Activated T-helper 1 cell treated with anti-CD3 and anti-CD28 coated beads, Interleukin-12 subunit alpha, Interleukin-12 subunit beta, Interleukin-2, Interleukin-4 antibody, amounts not matched to agents 30 ng/mL and 10 ng/mL and 1 ng/mL, durations not matched to agents 14 hours and 24 hours and 36 hours (primary cell): ENCODE measurements at regions not wholly inside any gene's neighbourhood (a gene's known extent, or its start where the extent isn't known, plus 50 kb on each side); places are given as distances from the start of the nearest gene placed in this dataset.

Experiments
- DNase-seq: peaks from one replicate; pipeline ENCODE4 v3.0.0; 2021; ENCODE audit warnings: low spot score
- H3K27ac Mint-ChIP-seq: one replicate; pipeline ENCODE4 v1.8.0; 2021; ENCODE audit warnings: mild to moderate bottlenecking, mixed read lengths
- H3K27me3 Mint-ChIP-seq: one replicate; pipeline ENCODE4 v1.8.0; 2022; ENCODE audit warnings: mild to moderate bottlenecking, moderate library complexity, mixed read lengths; ENCODE audit not compliant: insufficient read depth
- H3K36me3 Mint-ChIP-seq: one replicate; pipeline ENCODE4 v1.8.0; 2021; ENCODE audit warnings: low read depth, mixed read lengths
- H3K4me1 Mint-ChIP-seq: one replicate; pipeline ENCODE4 v1.8.0; 2021; ENCODE audit warnings: low read depth, mixed read lengths
- H3K4me3 Mint-ChIP-seq: one replicate; pipeline ENCODE4 v1.8.0; 2021; ENCODE audit warnings: mild to moderate bottlenecking, moderate library complexity, mixed read lengths
- H3K9me3 Mint-ChIP-seq: one replicate; pipeline ENCODE4 v1.8.0; 2021; ENCODE audit warnings: mixed read lengths
- intact Hi-C: fragments of 100-400 bp; cut with micrococcal nuclease; formaldehyde crosslinking; loops from one replicate; pipeline ENCODE4 v1.15.1; 2024

DNA sequence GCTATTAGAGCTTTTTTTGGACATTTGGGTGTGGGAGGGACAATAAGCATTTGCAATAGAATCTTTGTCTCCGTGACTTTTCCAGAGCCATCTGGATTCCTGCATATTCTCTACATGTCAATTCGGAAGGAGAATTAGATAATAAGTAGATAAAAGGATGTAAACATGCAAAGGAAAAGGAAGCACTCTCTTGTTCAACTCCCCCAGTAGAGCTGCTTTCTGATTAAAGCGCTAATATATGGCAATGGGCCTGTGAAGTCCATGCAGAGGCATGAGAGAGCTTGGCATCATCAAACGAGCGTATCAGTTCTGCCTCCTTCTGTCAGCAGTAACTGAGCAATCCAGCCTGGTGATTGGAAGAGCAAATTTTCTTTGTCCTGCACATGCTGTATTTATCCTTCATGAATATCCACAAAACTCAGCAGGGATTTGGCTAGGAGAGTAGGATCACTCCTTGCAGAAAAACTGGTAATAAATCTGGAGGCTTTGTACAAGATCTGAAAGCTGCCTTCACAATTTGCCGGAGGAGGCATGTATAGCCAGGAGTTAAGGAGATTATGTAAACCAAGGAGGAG is 1752.9 kb downstream of the MAT2B start:
- Mint-ChIP-seq H3K9me3 (no peaks in the 10 kb centered on the region), H3K4me3 (no peak overlapping the region), H3K36me3 (no peaks in the 10 kb centered on the region), H3K27ac (no peak overlapping the region), H3K27me3 (no peaks in the 10 kb centered on the region), H3K4me1 (no peaks in the 10 kb centered on the region)
- intact Hi-C loops, result no loop called here
- no peak for DNase-seq

- no peak for DNase-seq
- H3K36me3 Mint-ChIP-seq, result no peaks in the 10 kb centered on the region
- H3K4me3 Mint-ChIP-seq, result no peak overlapping the region
- no peaks in the 10 kb centered on the region for H3K27me3 Mint-ChIP-seq
- H3K4me1 Mint-ChIP-seq, result no peaks in the 10 kb centered on the region
- no peaks in the 10 kb centered on the region for H3K9me3 Mint-ChIP-seq
- intact Hi-C loops, result no loop called here
- H3K27ac Mint-ChIP-seq, result no peak overlapping the region
Observed at GRCh38 chr5:165260426-165260825, 1755.0 kb downstream of the MAT2B start.

DNA sequence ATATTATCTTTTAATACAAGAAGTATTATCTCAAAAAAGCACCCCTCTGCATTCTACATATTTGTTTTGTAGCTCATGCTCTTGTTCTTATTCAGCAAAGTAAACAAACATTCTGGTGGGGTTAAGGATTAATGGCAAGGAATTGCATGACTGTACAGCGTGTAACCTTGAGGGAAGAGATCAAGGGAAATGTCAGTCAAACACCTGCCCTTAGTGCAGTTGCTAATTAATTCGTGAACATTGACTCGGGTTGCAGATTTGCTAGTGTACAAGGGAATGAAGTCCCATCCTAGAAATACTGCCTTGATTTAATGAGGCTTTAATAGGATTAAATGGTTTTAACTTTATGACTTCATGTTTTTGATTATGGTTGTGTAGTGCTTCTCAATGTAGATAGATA is 1758.1 kb downstream of the MAT2B start:
- H3K27me3 Mint-ChIP-seq, result no peaks in the 10 kb centered on the region
- H3K4me3 Mint-ChIP-seq, result no peak overlapping the region
- H3K4me1 Mint-ChIP-seq, result no peaks in the 10 kb centered on the region
- no peak overlapping the region for H3K27ac Mint-ChIP-seq
- no peaks in the 10 kb centered on the region for H3K9me3 Mint-ChIP-seq
- H3K36me3 Mint-ChIP-seq, result no peaks in the 10 kb centered on the region
- DNase-seq, result no peak
- intact Hi-C loops, result no loop called here

DNA sequence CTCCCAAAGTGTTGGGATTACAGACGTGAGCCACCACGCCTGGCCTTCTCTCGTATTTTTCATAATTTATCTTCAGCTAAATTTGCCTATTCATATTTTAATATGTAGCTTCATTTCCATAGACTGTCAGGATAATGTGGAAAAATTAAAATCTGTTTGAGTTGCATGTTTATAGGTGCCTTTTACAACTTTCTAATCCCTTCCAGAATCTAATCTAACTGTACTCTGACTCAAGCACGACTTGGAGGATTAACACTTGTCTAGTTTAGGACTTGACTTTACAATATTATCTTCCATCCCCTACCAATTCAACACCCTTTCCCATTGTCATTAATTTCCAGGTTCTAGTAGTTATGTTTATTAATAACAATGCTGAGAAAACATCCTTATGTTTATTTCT is 1761.5 kb downstream of the MAT2B start:
- intact Hi-C loops, result no loop called here
- H3K4me1 Mint-ChIP-seq, result no peaks in the 10 kb centered on the region

GRCh38 chr5:165272436-165272835 is 1767.0 kb downstream of the MAT2B start:
- intact Hi-C loops, result no loop called here
- no peak overlapping the region for H3K27ac Mint-ChIP-seq
- no peaks in the 10 kb centered on the region for H3K4me1 Mint-ChIP-seq
- H3K27me3 Mint-ChIP-seq, result no peaks in the 10 kb centered on the region
- DNase-seq, result no peak
- H3K4me3 Mint-ChIP-seq, result no peak overlapping the region
- no peaks in the 10 kb centered on the region for H3K9me3 Mint-ChIP-seq
- H3K36me3 Mint-ChIP-seq, result no peaks in the 10 kb centered on the region

More for the DNA sequence above, 1761.5 kb downstream of the MAT2B start:
- no peaks in the 10 kb centered on the region for H3K36me3 Mint-ChIP-seq
- no peaks in the 10 kb centered on the region for H3K27me3 Mint-ChIP-seq
- H3K4me3 Mint-ChIP-seq, result no peak overlapping the region
- H3K27ac Mint-ChIP-seq, result no peak overlapping the region
- no peak for DNase-seq
- no peaks in the 10 kb centered on the region for H3K9me3 Mint-ChIP-seq

DNA sequence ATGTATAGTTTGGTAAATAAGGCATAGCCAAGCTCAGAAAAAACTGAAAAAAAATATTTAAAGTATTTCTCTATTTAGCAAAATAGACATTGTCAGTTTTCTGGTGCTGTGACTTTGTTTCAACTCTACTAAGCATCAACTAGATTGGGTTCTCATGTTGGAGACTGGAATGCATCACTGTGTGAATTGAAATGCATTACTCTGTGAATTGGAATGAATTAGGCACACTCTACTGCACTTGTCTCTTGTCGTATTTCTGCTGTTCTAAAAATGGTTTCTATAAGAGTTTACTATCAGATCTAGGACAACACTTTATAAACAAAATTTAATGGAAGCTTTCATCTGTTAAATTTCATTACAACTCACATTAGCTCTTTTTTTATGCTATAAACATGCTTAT is 1772.2 kb downstream of the MAT2B start:
- no peaks in the 10 kb centered on the region for H3K36me3 Mint-ChIP-seq
- H3K27ac Mint-ChIP-seq, result no peak overlapping the region
- no peak overlapping the region for H3K4me3 Mint-ChIP-seq
- no peaks in the 10 kb centered on the region for H3K4me1 Mint-ChIP-seq
- DNase-seq, result no peak
- no peaks in the 10 kb centered on the region for H3K27me3 Mint-ChIP-seq
- intact Hi-C loops, result no loop called here
- H3K9me3 Mint-ChIP-seq, result peaks cover 7% of the 10 kb centered on the region

GRCh38 chr5:165282491-165282890 is 1777.1 kb downstream of the MAT2B start:
- H3K9me3 Mint-ChIP-seq, result peaks cover 7% of the 10 kb centered on the region
- no peak overlapping the region for H3K4me3 Mint-ChIP-seq
- no peak for DNase-seq
- H3K36me3 Mint-ChIP-seq, result no peaks in the 10 kb centered on the region
- no peaks in the 10 kb centered on the region for H3K27me3 Mint-ChIP-seq
- H3K4me1 Mint-ChIP-seq, result no peaks in the 10 kb centered on the region
- H3K27ac Mint-ChIP-seq, result no peak overlapping the region
- intact Hi-C loops, result no loop called here

DNA sequence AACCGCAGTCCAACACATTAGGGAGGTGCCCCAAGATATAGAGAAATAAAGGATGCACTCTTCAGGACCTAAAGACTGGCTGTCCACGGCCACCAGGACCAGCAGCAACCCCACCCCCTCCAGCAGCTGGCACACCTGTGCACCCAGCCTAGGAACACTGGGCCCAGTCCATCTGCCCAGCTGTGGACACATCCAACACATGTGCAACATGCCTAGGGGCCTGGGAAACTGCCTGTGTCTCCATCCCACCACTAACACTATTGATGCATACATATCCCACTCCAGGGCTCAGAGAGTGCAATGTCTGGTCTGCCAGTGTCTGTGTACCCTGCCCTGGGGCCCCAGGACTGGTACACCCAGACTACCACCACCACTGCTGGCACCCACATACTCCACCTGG is 1781.3 kb downstream of the MAT2B start:
- no peaks in the 10 kb centered on the region for H3K4me1 Mint-ChIP-seq
- H3K36me3 Mint-ChIP-seq, result no peaks in the 10 kb centered on the region
- no peak overlapping the region for H3K27ac Mint-ChIP-seq

GRCh38 chr5:165290535-165290934 is 1785.1 kb downstream of the MAT2B start:
- Mint-ChIP-seq H3K4me3 (no peak overlapping the region), H3K4me1 (no peaks in the 10 kb centered on the region)

More for the DNA sequence above, 1781.3 kb downstream of the MAT2B start:
- Mint-ChIP-seq H3K9me3 (no peaks in the 10 kb centered on the region), H3K4me3 (no peak overlapping the region), H3K27me3 (no peaks in the 10 kb centered on the region)
- intact Hi-C loops, result no loop called here
- DNase-seq, result no peak

GRCh38 chr5:165296401-165297130 is 1791.1 kb downstream of the MAT2B start:
- H3K4me1 Mint-ChIP-seq, result no peaks in the 10 kb centered on the region
- no peak for DNase-seq
- no peaks in the 10 kb centered on the region for H3K36me3 Mint-ChIP-seq
- H3K27ac Mint-ChIP-seq, result no peak overlapping the region
- H3K4me3 Mint-ChIP-seq, result no peak overlapping the region
- H3K9me3 Mint-ChIP-seq, result no peaks in the 10 kb centered on the region
- intact Hi-C loops, result no loop called here
- H3K27me3 Mint-ChIP-seq, result no peaks in the 10 kb centered on the region

More at GRCh38 chr5:165290535-165290934, 1785.1 kb downstream of the MAT2B start:
- intact Hi-C loops, result no loop called here
- no peaks in the 10 kb centered on the region for H3K27me3 Mint-ChIP-seq
- H3K36me3 Mint-ChIP-seq, result no peaks in the 10 kb centered on the region
- H3K9me3 Mint-ChIP-seq, result no peaks in the 10 kb centered on the region
- no peak overlapping the region for H3K27ac Mint-ChIP-seq
- DNase-seq, result no peak

- no peak overlapping the region for H3K27ac Mint-ChIP-seq
- no peaks in the 10 kb centered on the region for H3K9me3 Mint-ChIP-seq
- no peaks in the 10 kb centered on the region for H3K36me3 Mint-ChIP-seq
- intact Hi-C loops, result no loop called here
- no peaks in the 10 kb centered on the region for H3K4me1 Mint-ChIP-seq
- H3K27me3 Mint-ChIP-seq, result no peaks in the 10 kb centered on the region
- no peak overlapping the region for H3K4me3 Mint-ChIP-seq
- no peak for DNase-seq
Observed at GRCh38 chr5:165304193-165304827, 1798.9 kb downstream of the MAT2B start.

DNA sequence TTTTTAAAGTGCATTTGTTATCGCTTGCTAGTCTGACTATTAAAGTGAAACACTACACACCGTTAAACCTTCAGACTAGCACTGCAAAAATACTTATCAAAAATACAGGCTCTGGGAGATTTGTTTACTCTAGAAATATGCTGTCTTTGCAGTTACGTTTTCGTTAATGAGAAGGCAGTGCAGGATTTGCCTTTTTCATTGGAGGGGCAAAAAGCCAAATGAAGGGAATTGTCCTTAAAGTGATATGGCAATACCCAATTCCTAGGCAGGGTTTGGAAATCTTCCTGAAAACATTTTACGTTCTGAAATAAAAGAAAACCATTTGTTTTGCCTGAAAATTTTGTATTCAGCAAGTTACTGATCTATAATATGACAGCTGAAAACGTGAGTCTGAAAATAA is 1800.2 kb downstream of the MAT2B start:
- Mint-ChIP-seq H3K9me3 (peaks cover 5% of the 10 kb centered on the region), H3K27ac (no peak overlapping the region), H3K27me3 (no peaks in the 10 kb centered on the region), H3K4me3 (no peak overlapping the region), H3K36me3 (no peaks in the 10 kb centered on the region), H3K4me1 (no peaks in the 10 kb centered on the region)
- DNase-seq, result no peak
- intact Hi-C loops, result no loop called here

- H3K36me3 Mint-ChIP-seq, result no peaks in the 10 kb centered on the region
- H3K9me3 Mint-ChIP-seq, result peaks cover 5% of the 10 kb centered on the region
Observed at GRCh38 chr5:165309446-165309845, 1804.0 kb downstream of the MAT2B start.

More at GRCh38 chr5:165309446-165309845, 1804.0 kb downstream of the MAT2B start:
- Mint-ChIP-seq H3K27me3 (no peaks in the 10 kb centered on the region), H3K4me1 (no peaks in the 10 kb centered on the region), H3K4me3 (no peak overlapping the region), H3K27ac (no peak overlapping the region)
- intact Hi-C loops, result no loop called here
- no peak for DNase-seq
